ENCODE measurements at regions not wholly inside any gene's neighbourhood (a gene's known extent, or its start where the extent isn't known, plus 50 kb on each side); places are given as distances from the start of the nearest gene placed in this dataset.

DNA sequence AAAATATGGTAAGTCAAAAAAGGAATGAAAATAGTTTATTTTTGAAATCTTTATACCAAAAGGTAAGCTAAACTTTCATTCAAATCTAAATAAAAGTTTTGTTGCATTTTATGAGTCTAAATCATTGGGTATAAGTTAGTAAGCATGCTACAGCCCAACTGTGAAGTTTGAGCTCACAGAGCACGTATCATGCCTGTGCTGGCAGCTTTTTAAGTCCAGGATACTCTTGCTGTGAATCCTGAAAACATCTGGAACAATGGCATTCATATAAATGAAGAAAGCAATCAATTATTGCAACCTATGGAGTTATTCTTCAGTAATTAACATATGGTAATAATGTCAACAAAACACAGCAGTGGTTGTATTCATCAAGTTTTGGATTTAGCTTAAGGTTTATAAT lies 656.9 kb downstream of the RFPL4B start:
- H3K4me3 ChIP-seq: no peak overlapping the region
- no peaks in the 10 kb centered on the region for H3K36me3 ChIP-seq (ENCODE audit: insufficient read depth, low read length)
- H3K9me3 ChIP-seq (ENCODE audit: low read depth, low read length): no peaks in the 10 kb centered on the region
- DNase-seq (ENCODE audit: low read depth, low spot score): no peak
- H3K9ac ChIP-seq (ENCODE audit: insufficient read length): no peak overlapping the region
- TF ChIP-seq EZH2 (IDR thresholded peaks at IDR 0.05) (no peak), FOXP2 (optimal IDR thresholded peaks at IDR 0.05; ENCODE audit: control extremely low read depth, extremely low read length, insufficient read depth) (no peak), POLR2AphosphoS5 (IDR thresholded peaks at IDR 0.05; ENCODE audit: borderline replicate concordance, low read depth, low read length) (no peak)
- H3K27ac ChIP-seq: no peak overlapping the region

DNA sequence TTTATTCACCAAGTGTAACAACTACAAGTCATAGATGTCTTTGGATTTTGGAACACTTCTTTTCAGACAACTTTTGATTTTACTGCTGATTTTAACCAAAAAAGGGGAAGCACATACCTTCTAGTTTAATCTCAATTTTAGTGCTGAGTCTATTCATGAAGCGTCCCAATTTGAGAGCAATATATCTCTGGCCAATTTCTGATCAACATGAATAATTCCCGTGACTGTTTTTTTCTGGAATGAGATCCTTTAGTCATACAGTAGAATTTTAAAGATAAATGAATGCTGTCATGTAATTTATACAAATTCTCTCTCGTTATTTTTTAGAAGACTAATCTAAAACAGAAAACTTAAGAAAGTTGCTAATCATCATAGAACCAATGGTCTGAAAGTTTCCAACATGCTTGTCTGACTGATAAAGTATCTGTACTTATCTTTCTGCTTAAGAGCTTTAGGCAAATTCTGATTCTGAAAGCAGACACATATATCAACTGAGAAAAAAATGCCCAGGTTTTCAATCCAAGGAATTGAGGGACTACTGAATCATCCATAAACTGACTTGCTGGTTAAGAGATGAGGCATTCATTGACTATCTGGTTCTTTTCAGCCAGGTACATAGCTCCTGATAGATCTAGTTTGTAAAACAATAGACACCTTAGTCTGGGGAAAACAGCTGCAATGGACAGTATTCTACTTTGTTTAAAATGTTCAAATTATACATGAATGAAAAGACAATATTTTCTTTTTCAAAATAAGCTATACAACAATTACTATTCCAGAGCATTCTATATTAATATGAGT lies 657.5 kb downstream of the RFPL4B start:
- DNase-seq (ENCODE audit: low read depth, low spot score): no peak
- Histone ChIP-seq H3K9ac (ENCODE audit: insufficient read length) (no peak overlapping the region), H3K9me3 (ENCODE audit: low read depth, low read length) (no peaks in the 10 kb centered on the region), H3K36me3 (ENCODE audit: insufficient read depth, low read length) (no peaks in the 10 kb centered on the region), H3K27ac (no peak overlapping the region), H3K4me3 (no peak overlapping the region)
- TF ChIP-seq FOXP2 (optimal IDR thresholded peaks at IDR 0.05; ENCODE audit: control extremely low read depth, extremely low read length, insufficient read depth) (no peak), EZH2 (IDR thresholded peaks at IDR 0.05) (no peak)

DNA sequence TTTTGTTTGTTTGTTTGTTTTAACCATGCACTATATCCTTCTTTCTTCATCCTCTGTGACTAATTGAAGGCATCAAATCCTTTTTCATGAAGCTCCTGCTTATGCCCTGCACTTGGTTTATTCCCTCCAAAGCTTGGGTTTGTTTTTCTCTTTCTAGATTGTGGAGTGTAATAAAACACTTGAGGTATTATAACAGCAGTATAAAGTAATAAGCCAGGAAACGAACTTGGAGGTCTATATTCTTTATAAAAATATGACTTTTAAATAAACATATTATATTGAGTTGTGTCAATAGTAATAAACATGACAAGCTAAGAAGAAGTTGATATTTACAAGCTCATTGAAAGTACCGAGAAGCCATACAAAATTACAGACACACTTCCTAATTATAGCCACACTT lies 659.4 kb downstream of the RFPL4B start:
- Histone ChIP-seq H3K9ac (ENCODE audit: insufficient read length) (no peak overlapping the region), H3K9me3 (ENCODE audit: low read depth, low read length) (no peaks in the 10 kb centered on the region), H3K36me3 (ENCODE audit: insufficient read depth, low read length) (no peaks in the 10 kb centered on the region), H3K4me3 (no peak overlapping the region), H3K27ac (no peak overlapping the region)
- TF ChIP-seq POLR2AphosphoS5 (IDR thresholded peaks at IDR 0.05; ENCODE audit: borderline replicate concordance, low read depth, low read length) (no peak), FOXP2 (optimal IDR thresholded peaks at IDR 0.05; ENCODE audit: control extremely low read depth, extremely low read length, insufficient read depth) (no peak), EZH2 (IDR thresholded peaks at IDR 0.05) (no peak)
- no peak for DNase-seq (ENCODE audit: low read depth, low spot score)

DNA sequence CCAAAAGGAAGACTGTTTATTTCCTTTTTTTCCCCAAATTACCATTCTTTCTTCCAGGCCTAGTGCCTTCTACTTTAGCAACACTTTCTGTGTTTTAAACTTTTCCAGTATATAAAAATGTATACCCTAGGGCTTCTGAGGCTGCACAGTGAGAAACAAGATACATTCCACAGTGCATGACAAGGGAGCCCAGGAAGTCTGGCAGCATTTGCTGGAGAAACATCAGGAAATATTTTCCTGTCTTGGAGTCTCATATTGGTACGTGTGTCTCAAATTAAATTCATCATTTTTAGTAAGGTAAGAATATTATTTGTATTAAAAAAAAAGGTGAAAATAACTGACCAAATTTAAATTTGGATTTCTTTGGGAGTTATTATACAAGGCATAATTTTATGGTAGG lies 662.6 kb downstream of the RFPL4B start:
- Histone ChIP-seq H3K4me3 (peak overlapping the region; percentile 3), H3K9me3 (ENCODE audit: low read depth, low read length) (no peaks in the 10 kb centered on the region), H3K36me3 (ENCODE audit: insufficient read depth, low read length) (no peaks in the 10 kb centered on the region), H3K9ac (ENCODE audit: insufficient read length) (peak overlapping the region; percentile 4), H3K27ac (peak overlapping the region; percentile 90)
- DNase-seq (ENCODE audit: low read depth, low spot score): no peak
- TF ChIP-seq EZH2 (IDR thresholded peaks at IDR 0.05) (no peak), FOXP2 (optimal IDR thresholded peaks at IDR 0.05; ENCODE audit: control extremely low read depth, extremely low read length, insufficient read depth) (no peak), POLR2AphosphoS5 (IDR thresholded peaks at IDR 0.05; ENCODE audit: borderline replicate concordance, low read depth, low read length) (no peak)

DNA sequence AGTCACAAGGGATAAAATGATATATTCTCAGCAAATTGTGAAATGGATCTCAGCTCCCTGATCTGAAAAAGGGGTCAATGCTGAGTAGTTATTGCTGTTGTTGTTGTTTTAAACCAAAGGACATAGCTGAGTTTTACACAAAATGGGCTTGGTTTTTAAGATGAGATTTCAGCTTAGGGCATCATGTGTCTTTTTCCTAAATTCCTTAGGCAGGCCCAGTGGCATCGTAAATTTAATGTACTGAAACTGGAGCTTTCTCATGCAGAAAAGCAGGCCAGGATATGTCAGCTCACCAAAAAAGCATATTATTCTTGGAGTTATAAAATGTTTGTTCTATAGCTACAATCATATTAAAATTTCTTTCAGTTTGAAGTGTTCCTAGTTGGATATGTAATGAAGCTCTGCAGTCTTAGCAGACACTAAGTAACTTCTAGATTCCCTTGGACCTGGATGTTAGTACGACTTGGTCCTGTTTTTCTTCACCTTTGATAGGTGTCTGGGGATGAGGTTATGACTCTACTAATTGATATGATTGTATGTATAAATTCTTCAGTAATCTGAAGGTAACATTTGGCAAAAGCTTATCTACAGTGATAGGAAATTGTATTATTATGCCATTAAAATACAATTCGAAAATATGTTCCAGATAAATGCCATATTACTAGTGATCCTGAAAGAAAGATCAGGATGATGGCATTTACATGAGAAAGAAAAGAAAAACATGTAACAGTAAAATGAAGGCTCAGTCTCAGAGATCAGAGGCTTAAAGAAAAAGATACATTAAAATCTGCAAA lies 663.3 kb downstream of the RFPL4B start:
- H3K9ac ChIP-seq (ENCODE audit: insufficient read length): peak overlapping the region; percentile 4
- no peak for DNase-seq (ENCODE audit: low read depth, low spot score)
- no peaks in the 10 kb centered on the region for H3K9me3 ChIP-seq (ENCODE audit: low read depth, low read length)
- no peaks in the 10 kb centered on the region for H3K36me3 ChIP-seq (ENCODE audit: insufficient read depth, low read length)
- TF ChIP-seq EZH2 (IDR thresholded peaks at IDR 0.05) (no peak), FOXP2 (optimal IDR thresholded peaks at IDR 0.05; ENCODE audit: control extremely low read depth, extremely low read length, insufficient read depth) (no peak), POLR2AphosphoS5 (IDR thresholded peaks at IDR 0.05; ENCODE audit: borderline replicate concordance, low read depth, low read length) (no peak)
- peak overlapping the region; percentile 90 for H3K27ac ChIP-seq
- peak overlapping the region; percentile 3; the same call in 1 of the 2 replicates for H3K4me3 ChIP-seq

DNA sequence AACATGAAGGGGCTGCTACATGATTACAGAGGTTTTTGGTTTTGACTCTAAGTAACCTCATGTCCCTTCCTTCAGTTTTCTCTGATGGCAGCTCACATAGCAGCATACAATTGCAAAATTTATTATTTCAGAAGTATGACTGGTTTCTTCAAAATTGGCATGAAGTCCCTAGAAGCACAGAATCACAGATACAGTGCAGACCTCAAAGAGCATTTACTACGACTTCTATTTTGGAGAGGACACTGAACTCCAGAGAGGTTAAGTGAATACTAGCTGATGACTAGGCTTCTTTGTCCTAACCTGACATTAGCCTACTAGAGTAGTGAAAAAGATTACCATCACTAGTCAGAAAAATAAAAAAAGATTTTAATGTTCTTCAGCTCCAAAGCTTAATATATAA lies 664.3 kb downstream of the RFPL4B start:
- Histone ChIP-seq H3K27ac (peak overlapping the region; percentile 54), H3K9me3 (ENCODE audit: low read depth, low read length) (no peaks in the 10 kb centered on the region), H3K4me3 (peak overlapping the region; percentile 15), H3K36me3 (ENCODE audit: insufficient read depth, low read length) (no peaks in the 10 kb centered on the region), H3K9ac (ENCODE audit: insufficient read length) (no peak overlapping the region)
- TF ChIP-seq POLR2AphosphoS5 (IDR thresholded peaks at IDR 0.05; ENCODE audit: borderline replicate concordance, low read depth, low read length) (no peak), EZH2 (IDR thresholded peaks at IDR 0.05) (no peak), FOXP2 (optimal IDR thresholded peaks at IDR 0.05; ENCODE audit: control extremely low read depth, extremely low read length, insufficient read depth) (no peak)
- DNase-seq (ENCODE audit: low read depth, low spot score): no peak

DNA sequence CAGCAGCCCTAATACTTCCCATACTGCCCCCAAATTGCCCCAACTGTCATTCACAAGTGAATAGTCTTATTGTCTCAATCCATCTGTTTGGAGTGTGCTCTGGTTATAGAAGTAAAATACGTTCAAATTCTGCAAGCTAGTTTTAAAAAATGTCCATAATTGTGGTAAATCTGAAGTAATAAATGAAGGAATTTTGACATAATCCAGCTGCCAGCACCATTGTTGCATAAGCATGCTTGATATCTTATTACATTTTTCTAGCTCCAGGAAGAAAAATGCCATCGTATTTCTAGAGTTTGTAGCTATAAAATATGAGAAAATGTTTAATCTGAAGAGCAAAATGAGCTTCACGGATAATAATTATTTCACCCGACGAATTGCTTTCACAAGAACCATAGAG lies 664.7 kb downstream of the RFPL4B start:
- Histone ChIP-seq H3K9me3 (ENCODE audit: low read depth, low read length) (no peaks in the 10 kb centered on the region), H3K27ac (peak overlapping the region; percentile 54), H3K4me3 (peak overlapping the region; percentile 15), H3K36me3 (ENCODE audit: insufficient read depth, low read length) (no peaks in the 10 kb centered on the region), H3K9ac (ENCODE audit: insufficient read length) (no peak overlapping the region)
- DNase-seq (ENCODE audit: low read depth, low spot score): peak; percentile 45
- TF ChIP-seq FOXP2 (optimal IDR thresholded peaks at IDR 0.05; ENCODE audit: control extremely low read depth, extremely low read length, insufficient read depth): no peak
- no peak for TF ChIP-seq EZH2 (IDR thresholded peaks at IDR 0.05)
- TF ChIP-seq POLR2AphosphoS5 (IDR thresholded peaks at IDR 0.05; ENCODE audit: borderline replicate concordance, low read depth, low read length): no peak

DNA sequence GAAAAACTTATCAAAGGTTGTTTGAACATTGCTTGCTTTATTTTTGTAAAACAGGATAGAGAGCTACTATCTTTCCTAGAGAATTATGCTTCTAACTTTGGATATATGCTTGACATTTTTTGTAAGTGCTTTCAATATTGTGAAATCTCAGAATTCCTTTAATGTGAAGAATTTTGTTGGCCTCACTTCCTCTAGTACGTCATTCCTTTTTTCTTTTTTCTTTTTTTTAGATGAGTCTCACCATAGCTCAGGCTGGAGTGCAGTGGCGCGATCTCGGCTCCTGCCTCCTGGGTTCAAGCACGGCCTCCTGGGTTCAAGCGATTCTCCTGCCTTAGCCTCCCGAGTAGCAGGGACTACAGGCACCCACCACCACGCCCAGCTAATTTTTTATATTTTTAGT lies 668.1 kb downstream of the RFPL4B start:
- Histone ChIP-seq H3K36me3 (ENCODE audit: insufficient read depth, low read length) (no peaks in the 10 kb centered on the region), H3K9me3 (ENCODE audit: low read depth, low read length) (no peaks in the 10 kb centered on the region), H3K9ac (ENCODE audit: insufficient read length) (no peak overlapping the region), H3K27ac (peak overlapping the region; percentile 45), H3K4me3 (no peak overlapping the region)
- TF ChIP-seq POLR2AphosphoS5 (IDR thresholded peaks at IDR 0.05; ENCODE audit: borderline replicate concordance, low read depth, low read length) (no peak), EZH2 (IDR thresholded peaks at IDR 0.05) (no peak), FOXP2 (optimal IDR thresholded peaks at IDR 0.05; ENCODE audit: control extremely low read depth, extremely low read length, insufficient read depth) (no peak)
- no peak for DNase-seq (ENCODE audit: low read depth, low spot score)

All from SK-N-MC (cell line).